HG03442 (cell line): ENCODE measurements at regions not wholly inside any gene's neighbourhood (a gene's known extent, or its start where the extent isn't known, plus 50 kb on each side); places are given as distances from the start of the nearest gene placed in this dataset.

ENCODE experiments used
- ATAC-seq: cut with Tn5 transposase; IDR thresholded peaks from one replicate; pipeline ENCODE4 v1.9.1; 2021; ENCODE audit warnings: mild to moderate bottlenecking, moderate library complexity; ENCODE audit not compliant: unreplicated experiment

GRCh38 chr2:195498839-195499490, 158.1 kb upstream of the SLC39A10 start:
- no peak for ATAC-seq

- ATAC-seq: no peak
Measured at GRCh38 chr2:195498176-195498575, 158.8 kb upstream of the SLC39A10 start.

DNA sequence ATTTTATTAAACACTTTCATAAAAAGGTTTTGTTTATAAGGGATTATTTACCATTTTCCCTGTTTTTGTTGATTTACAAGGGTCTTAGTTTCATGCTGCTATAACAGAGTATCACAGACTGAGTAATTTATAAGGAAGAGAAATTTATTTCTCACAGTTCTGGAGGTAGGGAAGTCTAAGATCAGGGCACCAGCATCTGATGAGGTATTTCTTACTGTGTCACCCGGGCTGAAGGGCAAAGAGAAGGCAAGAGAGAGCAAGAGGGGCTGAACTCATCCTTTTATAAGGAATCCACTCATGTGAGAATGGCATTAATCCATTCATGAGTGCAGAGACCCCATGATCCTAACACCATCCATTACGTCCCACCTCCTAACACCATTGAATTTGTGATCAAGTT, 160.0 kb upstream of the SLC39A10 start:
- ATAC-seq: no peak

- no peak for ATAC-seq
Measured at GRCh38 chr2:195495966-195496365, 161.1 kb upstream of the SLC39A10 start.

- ATAC-seq: no peak
Measured at GRCh38 chr2:195495351-195495750, 161.7 kb upstream of the SLC39A10 start.

GRCh38 chr2:195494451-195494850, 162.6 kb upstream of the SLC39A10 start:
- no peak for ATAC-seq

DNA sequence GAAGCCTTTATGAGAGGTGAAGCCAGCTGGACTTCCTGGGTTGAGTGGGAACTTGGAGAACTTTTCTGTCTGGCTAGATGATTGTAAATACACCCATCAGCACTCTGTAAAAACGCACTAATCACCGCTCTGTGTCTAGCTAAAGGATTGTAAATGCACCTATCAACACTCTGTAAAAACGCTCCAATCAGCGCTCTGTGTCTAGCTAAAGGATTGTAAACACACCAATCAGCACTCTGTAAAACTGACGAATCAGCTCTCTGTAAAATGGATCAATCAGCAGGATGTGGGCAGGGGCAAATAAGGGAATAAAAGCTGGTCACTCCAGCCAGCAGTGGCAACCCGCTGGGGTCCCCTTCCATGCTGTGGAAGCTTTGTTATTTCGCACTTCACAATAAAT, 163.6 kb upstream of the SLC39A10 start:
- no peak for ATAC-seq

GRCh38 chr2:195490319-195490718, 166.7 kb upstream of the SLC39A10 start:
- no peak for ATAC-seq

DNA sequence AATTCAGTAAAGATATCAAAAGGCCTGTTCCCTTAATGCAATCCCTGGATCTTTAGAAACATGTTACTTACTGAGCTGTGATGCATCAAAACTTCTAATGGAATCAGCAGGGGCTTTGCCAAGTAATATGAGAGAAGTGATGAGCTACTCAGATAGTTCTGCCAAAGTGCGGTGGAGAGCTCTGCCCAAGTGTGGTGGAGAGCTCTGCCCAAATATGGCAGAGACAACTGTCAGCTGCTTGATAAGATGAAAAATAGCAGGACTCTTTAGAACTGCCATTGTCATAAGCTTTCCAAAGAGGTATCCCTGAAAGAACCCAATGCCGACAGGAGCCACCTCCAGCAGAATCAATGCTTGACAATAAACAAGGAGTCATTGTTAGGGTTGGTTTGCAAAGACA, 167.9 kb upstream of the SLC39A10 start:
- no peak for ATAC-seq

- ATAC-seq: no peak
Measured at GRCh38 chr2:195488567-195488966, 168.5 kb upstream of the SLC39A10 start.

DNA sequence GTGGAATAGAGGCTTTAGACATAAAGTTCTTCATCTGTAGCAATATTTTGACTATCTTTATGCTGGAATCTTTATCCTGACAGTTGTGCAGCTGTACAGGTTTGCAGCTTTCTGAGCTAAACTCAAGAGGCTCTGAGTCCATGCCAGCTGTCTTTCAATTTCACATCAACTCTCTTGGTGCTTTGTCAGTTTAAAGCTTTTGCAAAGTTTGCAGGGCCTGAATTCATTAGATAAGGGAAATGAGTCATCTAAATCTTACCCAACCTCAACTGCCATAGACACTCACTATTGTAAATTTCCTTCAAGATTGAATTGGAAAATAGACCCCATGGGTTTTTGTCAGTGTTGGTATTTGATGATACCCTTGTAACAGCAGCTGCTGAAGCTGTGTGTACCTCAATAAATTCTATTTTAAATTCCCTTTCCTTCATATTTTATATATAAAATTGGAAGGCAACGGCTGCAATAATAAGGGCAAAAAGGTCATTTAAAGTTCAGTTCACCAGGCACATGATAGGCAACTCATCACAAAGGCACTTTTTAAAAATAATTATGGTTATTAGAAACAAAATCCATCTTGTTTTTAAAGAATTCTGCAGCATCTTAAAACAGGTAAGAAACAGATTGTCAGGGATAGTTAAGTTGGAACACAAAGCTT, 169.9 kb upstream of the SLC39A10 start:
- peak; percentile 85 for ATAC-seq

GRCh38 chr2:195486520-195486919, 170.5 kb upstream of the SLC39A10 start:
- no peak for ATAC-seq

GRCh38 chr2:195482010-195482409, 175.0 kb upstream of the SLC39A10 start:
- no peak for ATAC-seq

- no peak for ATAC-seq
Measured at GRCh38 chr2:195480121-195480520, 176.9 kb upstream of the SLC39A10 start.

DNA sequence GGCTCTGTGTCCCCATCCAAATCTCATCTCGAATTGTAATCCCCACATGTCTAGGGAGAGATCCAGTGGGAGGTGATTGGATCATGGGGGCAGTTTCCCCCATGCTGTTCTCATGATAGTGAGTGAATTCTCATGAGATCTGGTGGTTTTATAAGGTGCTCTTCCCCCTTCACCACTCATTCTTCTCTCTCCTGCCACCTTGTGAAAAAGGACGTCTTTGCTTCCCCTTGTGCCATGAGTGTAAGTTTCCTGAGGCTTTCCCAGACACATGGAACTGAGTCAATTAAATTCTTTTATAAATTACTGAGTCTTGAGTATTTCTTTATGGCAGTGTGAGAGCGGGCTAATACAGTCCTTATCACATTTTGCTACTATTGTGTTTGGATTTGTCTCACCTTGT, 177.6 kb upstream of the SLC39A10 start:
- ATAC-seq: no peak

GRCh38 chr2:195477996-195478382, 179.0 kb upstream of the SLC39A10 start:
- ATAC-seq: no peak

GRCh38 chr2:195477248-195477995, 179.6 kb upstream of the SLC39A10 start:
- peak; percentile 70 for ATAC-seq

- no peak for ATAC-seq
Measured at GRCh38 chr2:195475336-195475735, 181.7 kb upstream of the SLC39A10 start.

- ATAC-seq: no peak
Measured at GRCh38 chr2:195473862-195474261, 183.2 kb upstream of the SLC39A10 start.

GRCh38 chr2:195472501-195473234, 184.4 kb upstream of the SLC39A10 start:
- ATAC-seq: no peak

DNA sequence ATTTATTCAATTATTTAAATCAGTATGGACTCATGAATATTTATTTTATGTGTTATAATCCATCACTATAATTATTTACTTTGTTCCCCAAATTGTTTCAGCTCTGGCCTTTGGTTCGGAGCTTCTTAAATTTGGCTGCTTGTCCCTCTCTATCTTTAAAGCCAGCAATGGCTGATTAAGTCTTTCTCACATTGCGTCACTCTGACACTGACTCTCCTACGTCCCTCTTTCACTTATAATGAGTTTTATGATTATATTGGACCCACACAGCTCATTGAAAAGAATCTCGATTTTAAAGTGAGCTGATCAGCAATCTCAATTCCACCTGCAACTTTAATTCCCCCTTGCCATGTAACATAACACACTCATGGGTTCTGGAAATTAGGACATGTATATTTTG, 185.2 kb upstream of the SLC39A10 start:
- no peak for ATAC-seq
